HL-60/S4 treated with retinoic acid at 250 ng/mL for 4 days and 3 days (cell line): ENCODE measurements at regions not wholly inside any gene's neighbourhood (a gene's known extent, or its start where the extent isn't known, plus 50 kb on each side); places are given as distances from the start of the nearest gene placed in this dataset.
"Not testable (repeated sequence)": the region's sequence is repeated elsewhere in the genome, so short reads cannot be mapped to it uniquely, and the experiment has no call there.

Source experiments
- in situ Hi-C: fragments of 300-500 bp; cut with MboI; formaldehyde crosslinking; loops from 2 replicates; pipeline ENCODE4 v1.7.0; 2022; ENCODE audit warnings: low sequenced_read_pairs

DNA sequence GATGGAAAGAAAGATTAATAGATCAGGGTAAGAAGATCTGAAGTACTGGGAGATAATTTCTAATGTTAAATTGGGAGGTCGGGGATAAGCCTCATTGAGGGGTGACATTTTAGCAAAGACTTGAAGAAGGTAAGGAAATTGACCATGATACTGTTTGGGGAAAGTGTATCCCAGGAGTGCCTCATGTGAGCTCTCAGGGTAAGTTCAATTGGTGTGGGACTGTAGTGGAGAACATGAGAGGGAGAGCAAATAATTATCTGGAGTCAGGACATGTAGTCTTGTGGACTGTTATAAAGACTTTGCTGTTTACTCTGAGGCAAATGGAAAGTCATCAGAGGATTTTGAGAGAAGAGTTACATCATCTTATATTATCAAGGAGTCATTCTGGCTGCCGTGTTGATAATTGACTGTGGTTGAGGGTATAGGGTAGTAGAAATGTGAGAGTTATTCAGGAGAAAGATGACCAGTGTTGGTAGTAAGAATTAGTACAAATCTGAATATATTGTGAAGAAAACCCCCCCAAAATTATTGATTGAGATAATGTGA is 624.4 kb downstream of the ADCYAP1 start:
- in situ Hi-C loops: no loop called here

DNA sequence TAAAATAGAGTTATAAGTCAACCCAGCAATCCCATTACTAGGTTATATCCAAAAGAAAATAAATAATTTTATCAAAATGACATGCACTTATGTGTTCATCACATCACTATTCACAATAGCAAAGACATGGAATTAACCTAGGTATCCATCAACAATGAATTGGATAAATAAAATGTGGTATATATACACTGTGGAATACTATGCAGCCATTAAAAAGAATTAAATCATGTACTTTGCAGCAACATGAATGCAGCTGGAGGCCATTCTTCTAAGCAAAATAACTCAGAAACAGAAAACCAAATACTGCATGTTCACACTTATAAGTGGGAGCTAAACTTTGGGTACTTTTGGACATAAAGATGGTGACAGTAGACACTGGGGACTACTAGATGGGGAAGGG is 626.0 kb downstream of the ADCYAP1 start:
- in situ Hi-C loops: no loop called here

GRCh38 chr18:1539276-1539675 is 634.6 kb downstream of the ADCYAP1 start:
- in situ Hi-C loops: no loop called here

DNA sequence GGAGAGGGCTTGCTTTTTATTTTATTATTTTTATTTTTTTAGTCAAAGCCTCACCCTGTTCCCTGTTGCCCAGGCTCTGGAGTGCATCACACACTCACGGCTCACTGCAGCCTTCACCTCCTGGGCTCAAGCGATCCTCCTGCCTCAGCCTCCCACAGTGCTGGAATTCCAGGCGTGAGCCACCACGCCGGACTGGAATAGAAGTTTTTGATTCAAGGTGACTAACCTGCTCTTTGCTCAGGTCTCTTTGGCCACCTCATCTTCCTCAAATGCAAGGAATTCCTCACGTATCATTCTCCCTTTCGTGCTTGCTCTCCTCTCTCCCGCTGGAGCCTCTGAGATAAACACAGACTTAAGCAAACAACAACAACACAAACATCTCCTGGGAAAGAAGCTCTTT is 636.8 kb downstream of the ADCYAP1 start:
- in situ Hi-C loops: no loop called here

GRCh38 chr18:1542230-1542774 is 637.6 kb downstream of the ADCYAP1 start:
- in situ Hi-C loops: no loop called here

- in situ Hi-C loops: no loop called here
Measured at GRCh38 chr18:1544016-1544415, 639.3 kb downstream of the ADCYAP1 start.

DNA sequence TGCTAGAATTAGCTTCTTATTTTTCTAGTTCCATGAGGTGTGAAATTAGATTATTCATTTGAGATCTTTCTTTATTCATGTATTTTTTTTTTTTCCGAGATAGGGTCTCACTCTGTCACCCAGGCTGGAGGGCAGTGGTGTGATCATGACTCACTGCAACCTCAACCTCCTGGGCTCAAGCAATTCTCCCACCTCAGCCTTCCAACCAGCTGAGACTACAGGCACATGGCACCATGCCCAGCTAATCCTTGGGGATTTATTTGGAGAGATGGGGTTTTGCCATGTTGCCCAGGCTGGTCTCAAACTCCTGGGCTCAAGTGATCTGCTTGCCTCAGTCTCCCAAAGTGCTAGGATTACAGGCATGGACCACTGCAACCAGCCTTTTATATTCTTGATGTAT is 653.0 kb downstream of the ADCYAP1 start:
- in situ Hi-C loops: not testable (repeated sequence)

DNA sequence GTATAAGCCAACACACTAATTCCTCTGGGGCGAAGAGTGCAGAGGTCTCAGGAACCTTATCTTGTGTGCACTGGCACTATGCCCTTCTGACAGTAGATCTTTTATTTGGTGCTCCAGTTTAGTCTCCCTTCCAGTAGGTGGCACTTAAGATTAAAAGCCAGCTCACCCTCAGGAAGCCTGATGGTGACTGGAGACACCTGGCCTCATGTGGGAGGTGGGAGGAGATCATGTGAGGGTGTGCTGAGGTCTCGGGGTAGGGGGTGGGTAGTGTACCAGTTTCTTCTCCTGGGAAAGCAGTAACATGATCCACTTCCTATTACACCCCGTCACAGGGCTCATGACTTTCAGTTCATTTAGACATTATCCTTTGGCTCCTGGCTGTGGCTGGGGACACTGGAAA is 654.9 kb downstream of the ADCYAP1 start:
- in situ Hi-C loops: no loop called here

DNA sequence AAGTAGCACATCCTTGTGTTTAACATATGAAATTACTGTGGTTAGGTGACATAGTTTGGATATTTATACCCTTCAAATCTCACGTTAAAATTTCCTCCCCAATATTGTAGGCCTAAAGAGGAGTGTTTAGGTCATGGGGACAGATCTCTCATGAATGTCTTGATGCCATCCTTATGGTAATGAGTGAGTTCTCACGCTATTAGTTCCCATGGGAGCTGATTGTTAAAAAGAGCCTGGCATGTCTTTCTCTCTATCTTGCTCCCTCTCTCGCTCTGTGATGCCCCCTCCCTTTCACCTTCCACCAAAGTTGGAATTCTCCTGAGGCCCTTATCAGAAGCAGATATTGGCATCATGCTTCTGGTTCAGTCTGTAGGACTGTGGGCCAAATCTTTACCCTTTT is 660.1 kb downstream of the ADCYAP1 start:
- in situ Hi-C loops: no loop called here

DNA sequence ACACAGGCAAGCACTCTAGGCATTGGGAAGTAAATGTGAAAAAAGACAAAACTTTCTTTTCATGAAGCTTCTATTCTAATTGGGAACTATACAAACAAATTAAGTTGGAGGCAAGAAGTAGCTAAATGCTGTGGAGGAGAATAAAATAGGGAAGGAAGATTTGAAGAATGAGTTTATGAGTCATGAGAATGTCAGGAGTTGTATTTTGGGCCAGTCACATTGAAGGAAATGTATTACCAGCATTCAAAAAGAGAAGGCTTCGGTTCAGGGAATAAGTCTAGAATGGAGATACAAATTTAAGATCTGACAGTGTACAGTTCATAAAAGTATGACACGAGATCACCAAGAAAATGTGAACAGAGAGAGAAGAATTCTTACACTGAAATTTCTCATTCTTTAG is 666.5 kb downstream of the ADCYAP1 start:
- in situ Hi-C loops: no loop called here

GRCh38 chr18:1573732-1574131 is 669.1 kb downstream of the ADCYAP1 start:
- in situ Hi-C loops: no loop called here

DNA sequence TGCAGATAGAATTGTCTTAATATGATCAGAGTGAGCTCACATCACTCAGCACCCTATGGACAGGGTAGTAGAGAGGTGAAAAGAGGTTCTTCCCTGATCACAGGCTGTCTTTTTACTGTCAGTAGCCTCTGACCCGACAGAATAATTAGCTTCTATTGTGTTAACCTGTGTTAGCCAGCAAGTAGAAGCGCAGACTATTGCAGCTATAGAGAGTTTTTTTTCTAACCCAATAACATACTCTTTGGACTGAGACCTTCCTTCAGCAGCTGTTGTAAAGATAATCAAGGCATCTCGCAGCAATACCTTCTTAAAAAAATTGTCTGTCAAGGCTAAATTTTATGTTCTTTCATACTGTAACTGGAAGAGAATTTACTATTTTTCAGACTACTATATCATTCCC is 670.4 kb downstream of the ADCYAP1 start:
- in situ Hi-C loops: no loop called here

- in situ Hi-C loops: no loop called here
Measured at GRCh38 chr18:1578505-1578904, 673.8 kb downstream of the ADCYAP1 start.

DNA sequence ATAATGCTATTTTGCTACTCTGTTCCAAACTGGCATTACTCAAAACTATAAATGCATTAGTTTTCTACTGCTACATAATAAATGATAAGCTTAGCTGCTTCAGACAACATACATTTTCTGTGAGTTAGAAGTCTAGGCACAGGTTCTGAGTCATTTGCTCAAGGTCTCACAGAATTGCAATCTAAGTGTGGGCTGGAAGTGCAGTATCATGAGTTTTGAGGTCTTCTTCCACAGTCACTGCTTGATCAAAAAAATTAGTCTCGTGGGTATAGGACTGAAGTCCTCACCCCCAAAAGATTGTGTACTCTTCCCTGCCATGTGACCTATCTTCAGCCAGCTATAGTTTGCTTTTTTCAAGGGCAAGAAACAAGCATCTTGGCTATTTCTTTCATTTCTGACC is 676.9 kb downstream of the ADCYAP1 start:
- in situ Hi-C loops: no loop called here

DNA sequence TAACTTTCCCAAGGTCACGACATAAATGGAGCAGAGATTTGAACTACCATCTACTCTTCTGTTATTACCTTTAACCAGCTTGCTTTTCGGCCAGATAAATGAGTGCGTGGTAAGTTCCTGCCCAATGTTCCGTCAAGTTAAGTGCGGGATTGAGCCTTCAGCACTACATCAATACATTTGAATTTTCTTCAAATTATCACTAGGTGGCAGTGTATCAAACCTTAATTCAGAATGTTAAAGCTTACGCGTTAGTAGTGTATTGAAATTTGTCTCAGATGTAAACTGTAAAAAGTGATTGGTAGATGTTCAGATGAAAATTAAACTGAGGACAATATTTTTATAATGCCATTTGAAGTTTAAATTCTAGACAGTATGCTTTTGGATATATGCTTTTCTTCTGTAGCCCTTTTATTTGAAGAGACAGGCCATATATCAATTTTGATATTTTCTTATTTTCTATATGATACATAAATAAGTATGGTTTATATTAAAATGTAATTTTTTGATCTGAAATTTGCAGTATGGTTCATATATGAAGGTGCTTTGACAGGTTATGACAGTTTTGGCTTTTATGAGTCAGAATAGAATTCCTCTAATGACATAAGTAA is 681.3 kb downstream of the ADCYAP1 start:
- in situ Hi-C loops: no loop called here

- in situ Hi-C loops: no loop called here
Measured at GRCh38 chr18:1593091-1593490, 688.4 kb downstream of the ADCYAP1 start.

- in situ Hi-C loops: no loop called here
Measured at GRCh38 chr18:1595195-1595594, 690.5 kb downstream of the ADCYAP1 start.

- in situ Hi-C loops: no loop called here
Measured at GRCh38 chr18:1599196-1599595, 694.5 kb downstream of the ADCYAP1 start.

DNA sequence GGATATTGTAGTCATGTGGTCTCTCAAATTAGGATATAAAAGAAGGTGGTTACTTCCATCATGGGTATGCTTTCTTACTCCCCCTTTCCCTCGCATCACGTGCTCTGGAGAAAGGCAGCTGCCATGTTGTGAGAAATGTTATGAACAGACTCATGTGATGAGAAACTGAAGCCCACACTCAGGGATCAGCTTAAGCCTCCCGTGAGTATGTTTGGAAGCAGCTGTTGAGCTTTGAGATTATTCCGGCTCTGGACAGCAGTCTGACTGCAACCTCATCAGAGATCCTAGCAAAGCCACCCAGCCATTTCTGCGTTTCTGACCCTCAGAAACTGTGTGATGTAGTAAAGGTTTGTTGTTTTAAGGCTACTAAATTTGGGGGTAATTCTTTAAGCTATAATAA is 700.1 kb downstream of the ADCYAP1 start:
- in situ Hi-C loops: no loop called here

DNA sequence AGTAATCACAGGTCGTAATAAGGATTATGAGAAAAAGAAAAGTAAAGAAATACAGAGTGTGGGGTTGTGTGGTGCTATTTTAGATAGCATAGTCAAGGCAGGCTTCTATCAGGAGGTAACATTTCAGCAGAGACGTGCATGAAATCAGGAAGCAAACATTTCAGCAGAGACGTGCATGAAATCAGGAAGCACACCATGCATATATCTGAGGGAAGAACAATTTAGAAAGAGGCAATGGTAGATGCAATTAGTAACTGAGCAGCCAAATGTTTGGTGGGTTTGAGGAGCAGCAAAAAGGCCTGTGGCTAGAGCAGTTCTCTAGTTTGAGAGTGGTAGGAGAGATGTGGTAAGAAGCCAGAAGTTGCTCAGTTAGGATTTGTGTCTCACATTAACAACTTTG is 713.7 kb downstream of the ADCYAP1 start:
- in situ Hi-C loops: no loop called here

- in situ Hi-C loops: no loop called here
Measured at GRCh38 chr18:1619507-1619906, 714.8 kb downstream of the ADCYAP1 start.

DNA sequence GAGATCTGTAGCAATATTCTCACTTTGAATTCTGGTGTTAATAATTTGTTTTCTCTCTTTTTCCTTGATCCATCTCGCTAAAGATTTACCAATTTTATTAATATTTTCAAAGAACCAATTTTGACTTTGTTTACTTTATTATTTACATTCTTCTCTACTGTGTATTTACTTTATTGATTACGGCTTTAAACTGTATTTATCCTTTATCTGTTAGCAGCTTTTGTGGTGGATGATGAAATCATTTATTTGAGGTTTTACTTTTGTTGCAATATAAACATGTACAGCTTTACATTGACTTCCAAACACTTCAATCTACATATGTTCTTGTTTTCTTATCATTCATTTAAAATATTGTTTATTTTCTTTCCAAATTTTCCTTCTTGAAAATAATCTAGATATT is 719.9 kb downstream of the ADCYAP1 start:
- in situ Hi-C loops: no loop called here

DNA sequence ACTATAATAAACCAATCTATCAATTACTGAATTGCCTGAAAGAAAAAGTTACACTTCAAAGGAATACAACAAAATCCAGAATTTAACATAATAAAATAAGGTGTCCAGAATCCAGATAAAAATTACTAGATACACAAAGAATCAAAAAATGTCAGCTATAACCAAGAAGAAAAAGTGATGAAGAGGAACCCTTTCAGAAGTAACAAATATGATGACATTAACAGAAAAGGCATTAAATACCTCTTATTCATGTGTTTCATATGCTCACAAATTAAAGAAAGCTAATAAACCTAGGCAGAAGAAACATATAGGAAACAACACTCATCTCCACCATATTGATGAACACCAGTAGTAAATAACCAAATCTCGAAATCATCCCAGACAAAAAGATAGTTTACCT is 722.8 kb downstream of the ADCYAP1 start:
- in situ Hi-C loops: no loop called here
